Activated CD4-positive, alpha-beta T cell treated with anti-CD3 and anti-CD28 coated beads for 36 hours (primary cell): ENCODE measurements at regions not wholly inside any gene's neighbourhood (a gene's known extent, or its start where the extent isn't known, plus 50 kb on each side); places are given as distances from the start of the nearest gene placed in this dataset.
"Not testable (repeated sequence)": the region's sequence is repeated elsewhere in the genome, so short reads cannot be mapped to it uniquely, and the experiment has no call there.

ENCODE experiments used
- ATAC-seq: fragments of 200-7000 bp; cut with Tn5 transposase; one replicate; pipeline ENCODE4 v1.10.0; 2021; ENCODE audit warnings: mild to moderate bottlenecking, moderate library complexity
- CTCF ChIA-PET: fragments of 350-600 bp; sonication (Branson Sonifier 250); formaldehyde crosslinking; loops from one replicate; lab custom pipeline; 2021; ENCODE audit warnings: antibody characterized with exemption; lab: Charles Lee
- POLR2A ChIA-PET: fragments of 350-600 bp; sonication (Branson Sonifier 250); formaldehyde crosslinking; loops from one replicate; lab custom pipeline; 2021; ENCODE audit warnings: antibody characterized with exemption, inconsistent platforms; lab: Charles Lee
- DNase-seq: peaks from one replicate; pipeline ENCODE4 v3.0.0-alpha.2; 2020
- H3K27ac Mint-ChIP-seq: one replicate; pipeline ENCODE4 v1.8.0; 2021; ENCODE audit warnings: mixed read lengths
- H3K27me3 Mint-ChIP-seq: one replicate; pipeline ENCODE4 v1.8.0; 2021; ENCODE audit warnings: mixed read lengths
- H3K36me3 Mint-ChIP-seq: one replicate; pipeline ENCODE4 v1.8.0; 2021; ENCODE audit warnings: low read depth, mixed read lengths
- H3K4me1 Mint-ChIP-seq: one replicate; pipeline ENCODE4 v1.8.0; 2021; ENCODE audit warnings: mixed read lengths
- H3K4me3 Mint-ChIP-seq: one replicate; pipeline ENCODE4 v1.8.0; 2021; ENCODE audit warnings: mild to moderate bottlenecking, moderate library complexity, mixed read lengths
- H3K9me3 Mint-ChIP-seq: one replicate; pipeline ENCODE4 v1.8.0; 2021; ENCODE audit warnings: low read depth, mixed read lengths
- intact Hi-C, 2 experiments: fragments of 100-400 bp; cut with DNase I in 1 of 2; cut with micrococcal nuclease in 1 of 2; formaldehyde crosslinking; loops; one replicate each; pipeline versions ENCODE4 v1.14.2 to v1.15.1; 2022 to 2024; cut with DNase I, micrococcal nuclease

DNA sequence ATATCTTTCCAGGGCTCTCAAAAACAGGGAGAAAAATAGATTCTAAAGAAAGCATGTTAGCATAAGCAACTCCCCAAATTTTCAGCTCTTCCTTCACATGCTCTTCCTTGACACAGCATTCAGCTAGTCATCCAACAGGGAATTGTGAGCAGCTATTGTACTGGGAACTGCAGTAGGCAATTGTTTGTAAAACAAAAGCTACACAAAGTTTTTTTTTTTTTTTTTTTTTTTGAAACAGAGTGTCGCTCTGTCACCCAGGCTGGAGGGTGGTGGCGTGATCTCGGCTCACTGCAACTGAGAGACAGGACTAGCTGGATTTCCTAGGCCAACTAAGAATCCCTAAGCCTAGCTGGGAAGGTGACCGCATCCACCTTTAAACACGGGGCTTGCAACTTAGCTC lies 125.4 kb upstream of the PDE1A start:
- intact Hi-C loops, H3K36me3 Mint-ChIP-seq, H3K4me1 Mint-ChIP-seq, POLR2A ChIA-PET, H3K4me3 Mint-ChIP-seq, H3K27me3 Mint-ChIP-seq, ATAC-seq, H3K27ac Mint-ChIP-seq, H3K9me3 Mint-ChIP-seq, DNase-seq: not testable (repeated sequence)
- CTCF ChIA-PET: interaction anchor here (0.6 to 0.7 kb wide), 2 partner anchors 100 to 174 kb away, joined by 3 read pairs; no protein-coding TSS in a partner anchor

DNA sequence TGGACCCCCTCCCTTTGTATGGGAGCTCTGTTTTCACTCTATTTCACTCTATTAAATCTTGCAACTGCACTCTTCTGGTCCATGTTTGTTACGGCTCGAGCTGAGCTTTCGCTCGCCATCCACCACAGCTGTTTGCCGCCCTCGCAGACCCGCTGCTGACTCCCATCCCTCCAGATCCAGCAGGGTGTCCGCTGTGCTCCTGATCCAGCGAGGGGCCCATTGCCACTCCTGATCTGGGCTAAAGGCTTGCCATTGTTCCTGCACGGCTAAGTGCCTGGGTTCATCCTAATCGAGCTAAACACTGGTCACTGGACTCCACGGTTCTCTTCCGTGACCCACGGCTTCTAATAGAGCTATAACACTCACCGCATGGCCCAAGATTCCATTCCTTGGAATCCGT lies 125.9 kb upstream of the PDE1A start:
- H3K9me3 Mint-ChIP-seq, DNase-seq, POLR2A ChIA-PET, H3K4me3 Mint-ChIP-seq, H3K4me1 Mint-ChIP-seq, ATAC-seq, H3K36me3 Mint-ChIP-seq, H3K27ac Mint-ChIP-seq, H3K27me3 Mint-ChIP-seq, intact Hi-C loops: not testable (repeated sequence)
- CTCF ChIA-PET: interaction anchor here (0.7 kb wide), 1 partner anchor 99 kb away, joined by 3 read pairs; no protein-coding TSS in a partner anchor

DNA sequence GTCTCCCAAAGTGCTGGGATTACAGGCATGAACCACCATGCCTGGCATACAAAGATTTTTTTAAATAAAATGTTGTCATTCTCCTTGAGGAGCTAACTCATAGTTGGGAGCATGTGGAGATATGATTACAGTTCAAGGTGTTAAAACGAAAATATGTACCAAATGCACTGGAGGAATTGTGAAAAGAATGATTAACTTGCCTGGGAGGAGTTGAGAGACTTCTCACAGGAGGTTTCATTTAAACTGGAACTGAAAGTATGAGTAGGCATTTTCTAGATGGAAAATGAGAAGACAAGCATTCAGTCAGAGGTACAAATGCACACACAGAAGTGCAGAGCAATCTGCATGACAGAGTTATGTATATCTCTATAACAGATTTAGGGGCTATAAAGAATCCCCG lies 126.6 kb upstream of the PDE1A start:
- CTCF ChIA-PET: no interaction called here
- POLR2A ChIA-PET: no interaction called here
- intact Hi-C loops: no loop called here
- H3K27ac Mint-ChIP-seq: no peak overlapping the region
- no peaks in the 10 kb centered on the region for H3K4me1 Mint-ChIP-seq
- H3K36me3 Mint-ChIP-seq: no peaks in the 10 kb centered on the region
- H3K4me3 Mint-ChIP-seq: no peak overlapping the region
- peaks cover 5% of the 10 kb centered on the region for H3K27me3 Mint-ChIP-seq
- no peaks in the 10 kb centered on the region for H3K9me3 Mint-ChIP-seq
- no peak for DNase-seq
- ATAC-seq: peak; percentile 16

DNA sequence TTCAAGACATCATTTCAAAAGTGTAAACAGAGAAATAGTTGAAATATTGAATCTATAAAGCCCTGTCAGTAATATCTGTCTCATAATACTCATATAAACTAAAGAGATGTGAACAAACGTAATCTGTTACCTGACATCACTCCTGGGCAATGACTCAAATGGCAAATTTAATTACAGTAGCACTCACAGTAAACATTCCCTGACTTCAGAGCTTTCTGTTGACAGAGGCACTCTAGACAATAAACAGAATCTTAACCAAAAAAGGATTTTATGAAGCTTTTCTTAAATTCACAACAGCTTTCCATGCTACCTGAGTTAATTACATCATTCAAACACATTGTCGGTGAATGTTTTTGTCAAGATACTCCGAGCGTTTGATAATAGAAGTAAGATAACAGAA lies 128.1 kb upstream of the PDE1A start:
- POLR2A ChIA-PET: no interaction called here
- Mint-ChIP-seq H3K4me3 (no peak overlapping the region), H3K36me3 (no peaks in the 10 kb centered on the region), H3K4me1 (no peaks in the 10 kb centered on the region), H3K9me3 (no peaks in the 10 kb centered on the region), H3K27ac (no peak overlapping the region), H3K27me3 (peaks cover 5% of the 10 kb centered on the region)
- no peak for DNase-seq
- intact Hi-C loops: no loop called here
- CTCF ChIA-PET: no interaction called here
- no peak for ATAC-seq

DNA sequence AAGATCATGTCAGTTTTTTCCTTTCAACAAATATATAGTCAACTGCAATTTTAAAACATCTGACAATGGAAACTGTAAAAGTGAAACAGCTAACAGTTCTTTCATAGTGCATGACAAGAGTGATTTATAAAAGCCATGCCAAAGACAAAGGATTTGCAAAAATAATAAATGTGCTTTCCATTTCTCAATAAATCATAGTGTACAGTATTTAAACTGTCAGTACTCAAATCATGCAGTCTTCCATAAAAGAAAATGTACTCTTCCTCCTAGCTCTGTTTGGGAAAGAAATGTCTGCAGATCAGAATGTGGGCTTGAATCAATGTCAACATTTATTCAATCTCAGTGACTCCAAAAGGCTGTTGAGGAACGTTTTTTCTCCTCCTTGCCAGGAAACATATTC lies 131.7 kb upstream of the PDE1A start:
- no peaks in the 10 kb centered on the region for H3K36me3 Mint-ChIP-seq
- ChIA-PET CTCF (interaction anchor here (0.7 kb wide), 1 partner anchor 33 kb away, joined by 3 read pairs; no protein-coding TSS in a partner anchor), POLR2A (no interaction called here)
- H3K9me3 Mint-ChIP-seq: peaks cover 2% of the 10 kb centered on the region
- intact Hi-C loops: no loop called here
- H3K4me1 Mint-ChIP-seq: no peaks in the 10 kb centered on the region
- H3K27me3 Mint-ChIP-seq: peaks cover 2% of the 10 kb centered on the region
- ATAC-seq: no peak
- H3K4me3 Mint-ChIP-seq: no peak overlapping the region
- no peak for DNase-seq
- no peak overlapping the region for H3K27ac Mint-ChIP-seq

GRCh38 chr2:182559623-182560022 lies 132.8 kb upstream of the PDE1A start:
- Mint-ChIP-seq H3K9me3 (peaks cover 2% of the 10 kb centered on the region), H3K27me3 (no peaks in the 10 kb centered on the region), H3K36me3 (no peaks in the 10 kb centered on the region), H3K4me3 (no peak overlapping the region), H3K27ac (no peak overlapping the region), H3K4me1 (no peaks in the 10 kb centered on the region)
- ATAC-seq: no peak
- POLR2A ChIA-PET: no interaction called here
- CTCF ChIA-PET: no interaction called here
- intact Hi-C loops: no loop called here
- DNase-seq: no peak

- no peak for ATAC-seq
- H3K36me3 Mint-ChIP-seq: no peaks in the 10 kb centered on the region
- no peak overlapping the region for H3K4me3 Mint-ChIP-seq
- ChIA-PET CTCF (interaction anchor here (0.7 to 1.3 kb wide), 2 partner anchors 14 to 57 kb away, joined by 3 read pairs; no protein-coding TSS in a partner anchor), POLR2A (no interaction called here)
- H3K9me3 Mint-ChIP-seq: peaks cover 2% of the 10 kb centered on the region
- H3K27ac Mint-ChIP-seq: no peak overlapping the region
- intact Hi-C loops: no loop called here
- H3K4me1 Mint-ChIP-seq: no peaks in the 10 kb centered on the region
- DNase-seq: no peak
- peaks cover 2% of the 10 kb centered on the region for H3K27me3 Mint-ChIP-seq
Measured at GRCh38 chr2:182565911-182566567, 139.2 kb upstream of the PDE1A start.

DNA sequence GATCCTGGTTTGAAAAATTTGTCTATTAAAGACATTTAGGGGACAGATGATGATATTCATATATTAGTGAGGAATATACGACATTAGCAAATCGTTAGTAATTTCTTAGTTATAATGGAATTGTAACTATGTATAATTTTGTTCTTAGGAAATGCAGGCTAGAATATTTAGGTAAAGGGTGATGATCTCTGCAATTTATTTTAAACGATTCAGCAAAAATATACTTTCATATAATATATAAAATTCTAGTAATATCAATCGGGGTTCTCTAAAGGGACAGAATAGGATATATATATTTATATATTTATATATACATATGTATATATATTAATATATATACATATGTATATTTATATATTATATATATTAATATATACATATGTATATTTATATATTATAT lies 142.5 kb upstream of the DNAJC10 start:
- no peak for ATAC-seq
- CTCF ChIA-PET: interaction anchor here (0.8 kb wide), 1 partner anchor 205 kb away, joined by 3 read pairs; no protein-coding TSS in a partner anchor
- no peaks in the 10 kb centered on the region for H3K4me1 Mint-ChIP-seq
- H3K27ac Mint-ChIP-seq: no peak overlapping the region
- H3K9me3 Mint-ChIP-seq: no peaks in the 10 kb centered on the region
- no peaks in the 10 kb centered on the region for H3K36me3 Mint-ChIP-seq
- H3K4me3 Mint-ChIP-seq: no peak overlapping the region
- intact Hi-C loops: no loop called here
- no peak for DNase-seq
- POLR2A ChIA-PET: no interaction called here
- H3K27me3 Mint-ChIP-seq: no peaks in the 10 kb centered on the region

- DNase-seq: no peak
- ATAC-seq: no peak
- Mint-ChIP-seq H3K9me3 (no peaks in the 10 kb centered on the region), H3K4me3 (no peak overlapping the region), H3K36me3 (no peaks in the 10 kb centered on the region), H3K27me3 (peaks cover 2% of the 10 kb centered on the region), H3K4me1 (no peaks in the 10 kb centered on the region), H3K27ac (no peak overlapping the region)
- ChIA-PET CTCF (interaction anchor here (0.6 kb wide), 2 partner anchors 118 to 1865 kb away, joined by 3 to 4 read pairs; no protein-coding TSS in a partner anchor), POLR2A (no interaction called here)
- intact Hi-C loops: no loop called here
Measured at GRCh38 chr2:182577816-182578215, 138.2 kb upstream of the DNAJC10 start.

DNA sequence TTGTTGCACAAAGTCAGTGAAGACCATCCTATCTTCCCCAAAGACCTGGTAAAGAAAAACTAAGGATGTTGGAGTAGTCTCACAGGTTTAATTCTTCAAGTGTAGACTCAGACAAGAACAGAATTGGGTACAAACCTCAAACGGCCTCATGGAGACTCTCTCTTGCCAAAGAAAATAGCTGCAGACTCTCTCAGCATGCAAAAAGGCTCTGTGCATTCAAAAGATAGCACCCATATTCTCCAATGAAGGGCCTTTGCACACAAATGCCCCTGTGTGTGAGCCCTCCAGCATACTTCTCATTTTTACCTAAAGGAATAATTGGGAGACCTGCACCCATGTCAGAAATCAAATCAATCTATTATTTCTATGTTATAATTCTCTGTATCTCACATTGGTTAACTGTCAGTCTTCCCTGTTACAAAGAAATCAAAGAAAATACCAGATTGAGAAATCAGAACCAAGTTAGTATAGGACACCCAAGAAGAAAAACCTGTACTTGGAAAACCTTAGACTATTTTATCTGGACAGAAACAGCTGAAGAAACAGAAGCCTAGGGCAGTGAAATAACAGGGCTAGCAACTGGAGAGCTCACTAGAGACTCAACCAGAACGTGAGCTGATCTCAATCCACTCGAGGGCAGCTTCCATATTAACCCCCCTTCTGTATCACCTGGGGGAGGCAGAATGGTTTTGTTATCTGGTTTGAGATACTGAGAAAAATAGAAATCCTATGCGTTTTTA lies 134.7 kb upstream of the DNAJC10 start:
- H3K36me3 Mint-ChIP-seq: no peaks in the 10 kb centered on the region
- no peaks in the 10 kb centered on the region for H3K4me1 Mint-ChIP-seq
- no peak overlapping the region for H3K27ac Mint-ChIP-seq
- DNase-seq (no peak), ATAC-seq (no peak)
- intact Hi-C loops: no loop called here
- H3K27me3 Mint-ChIP-seq: peaks cover 4% of the 10 kb centered on the region
- POLR2A ChIA-PET: no interaction called here
- H3K4me3 Mint-ChIP-seq: no peak overlapping the region
- CTCF ChIA-PET: no interaction called here
- H3K9me3 Mint-ChIP-seq: no peaks in the 10 kb centered on the region

GRCh38 chr2:182584462-182584861 lies 131.6 kb upstream of the DNAJC10 start:
- H3K36me3 Mint-ChIP-seq: no peaks in the 10 kb centered on the region
- no peak overlapping the region for H3K27ac Mint-ChIP-seq
- no peaks in the 10 kb centered on the region for H3K9me3 Mint-ChIP-seq
- ATAC-seq: no peak
- H3K27me3 Mint-ChIP-seq: peaks cover 6% of the 10 kb centered on the region
- no peak overlapping the region for H3K4me3 Mint-ChIP-seq
- CTCF ChIA-PET: no interaction called here
- POLR2A ChIA-PET: no interaction called here
- no peak for DNase-seq
- intact Hi-C loops: no loop called here
- H3K4me1 Mint-ChIP-seq: no peaks in the 10 kb centered on the region

DNA sequence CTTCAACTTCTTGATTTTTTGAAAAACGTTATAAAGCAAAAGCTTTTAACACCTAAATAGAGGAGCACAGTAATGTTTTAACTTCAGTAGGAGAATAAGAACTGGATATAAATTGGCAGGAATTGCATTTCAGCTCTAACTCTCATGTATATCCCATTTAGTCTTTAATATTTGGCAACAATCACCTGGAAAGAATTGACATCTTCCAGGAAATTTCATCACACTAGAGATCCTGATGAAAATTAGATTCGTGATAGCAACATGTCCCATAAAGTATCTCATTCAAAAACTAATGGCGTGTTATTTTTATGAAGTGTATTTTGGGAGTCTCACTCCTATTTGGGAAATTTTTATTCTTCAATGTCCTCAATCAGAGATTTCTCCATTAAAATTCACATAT lies 131.1 kb upstream of the DNAJC10 start:
- Mint-ChIP-seq H3K27me3 (peaks cover 6% of the 10 kb centered on the region), H3K36me3 (no peaks in the 10 kb centered on the region), H3K4me3 (no peak overlapping the region), H3K9me3 (no peaks in the 10 kb centered on the region), H3K4me1 (no peaks in the 10 kb centered on the region), H3K27ac (no peak overlapping the region)
- POLR2A ChIA-PET: no interaction called here
- no peak for ATAC-seq
- intact Hi-C loops: no loop called here
- DNase-seq: no peak
- CTCF ChIA-PET: no interaction called here
